Prostate gland (tissue), 2 donors: ENCODE measurements at regions not wholly inside any gene's neighbourhood (a gene's known extent, or its start where the extent isn't known, plus 50 kb on each side); places are given as distances from the start of the nearest gene placed in this dataset.
A peak's percentile ranks its signal among the peaks of the same experiment; 100 is the strongest.

Experiments
- CTCF ChIP-seq, 4 experiments: fragments of 200-600 bp in 2 of 4; fragments of 450-650 bp in 2 of 4; sonication (generic) in 2 of 4; IDR thresholded peaks; 1 replicate in 3 of 4; 2 replicates in 1 of 4; pipeline ENCODE4 v1.5.1; 2016 to 2019; ENCODE audit warnings: antibody characterized with exemption in 4 of 4, mild to moderate bottlenecking in 2 of 4, moderate library complexity in 2 of 4
- POLR2A ChIP-seq: fragments of 450-650 bp; IDR thresholded peaks from one replicate; pipeline ENCODE4 v1.6.1; 2016; ENCODE audit warnings: antibody characterized with exemption, mild to moderate bottlenecking
- POLR2AphosphoS5 ChIP-seq: sonication (generic); formaldehyde crosslinking; IDR thresholded peaks from one replicate; pipeline ENCODE4 v1.6.1; 2017; ENCODE audit warnings: antibody characterized with exemption

DNA sequence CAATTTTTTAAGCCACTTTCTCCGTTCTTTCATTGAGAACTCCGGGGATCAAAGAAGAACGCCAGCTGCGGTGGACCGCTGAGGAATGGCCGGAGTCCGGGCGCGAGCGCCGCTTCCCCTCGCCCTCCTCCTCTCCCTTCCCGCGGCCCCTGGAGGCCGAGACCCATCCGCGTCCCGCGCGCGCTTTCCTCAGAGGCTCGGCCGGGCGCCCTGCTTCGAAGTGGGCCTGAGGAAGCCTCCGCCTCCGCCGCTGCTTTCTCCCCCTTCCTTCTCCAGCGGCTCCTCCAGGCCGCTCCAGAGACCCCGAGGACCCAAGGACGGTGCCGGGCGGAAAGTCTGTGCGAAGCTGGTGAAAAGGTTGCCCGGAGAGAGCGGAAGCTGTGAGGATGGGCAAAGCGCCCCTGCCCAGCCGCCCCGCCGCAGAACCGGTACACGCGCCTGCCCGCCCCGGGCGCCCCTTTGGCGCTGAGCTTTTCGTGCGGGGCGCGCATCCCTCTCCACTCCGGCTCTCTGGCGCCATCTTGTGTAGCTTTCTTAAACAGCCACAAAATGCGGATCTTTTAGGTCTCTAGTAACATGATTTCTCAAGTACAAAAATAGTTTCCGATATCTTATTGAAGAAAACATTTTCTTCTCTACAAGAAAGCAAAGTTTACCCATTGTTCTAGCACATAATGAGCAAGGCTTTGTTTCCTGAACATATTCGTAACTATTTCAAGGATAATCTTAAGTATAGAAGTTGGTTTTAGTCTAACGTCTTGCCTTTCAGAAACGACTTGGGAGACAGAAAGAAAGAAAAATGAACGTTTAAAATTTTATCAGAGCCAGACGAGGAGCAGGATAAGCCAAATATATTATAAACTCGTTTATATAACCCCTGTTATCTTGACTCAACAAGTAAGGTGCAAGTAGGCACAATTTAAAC, 59.2 kb upstream of the FAM174B start:
- TF ChIP-seq POLR2A (peak; percentile 19), CTCF (IDR thresholded peaks at IDR 0.05) (peak; percentile 59 to 92 (median 92)), POLR2AphosphoS5 (peak; percentile 58)
